ENCODE measurements at regions not wholly inside any gene's neighbourhood (a gene's known extent, or its start where the extent isn't known, plus 50 kb on each side); places are given as distances from the start of the nearest gene placed in this dataset.

DNA sequence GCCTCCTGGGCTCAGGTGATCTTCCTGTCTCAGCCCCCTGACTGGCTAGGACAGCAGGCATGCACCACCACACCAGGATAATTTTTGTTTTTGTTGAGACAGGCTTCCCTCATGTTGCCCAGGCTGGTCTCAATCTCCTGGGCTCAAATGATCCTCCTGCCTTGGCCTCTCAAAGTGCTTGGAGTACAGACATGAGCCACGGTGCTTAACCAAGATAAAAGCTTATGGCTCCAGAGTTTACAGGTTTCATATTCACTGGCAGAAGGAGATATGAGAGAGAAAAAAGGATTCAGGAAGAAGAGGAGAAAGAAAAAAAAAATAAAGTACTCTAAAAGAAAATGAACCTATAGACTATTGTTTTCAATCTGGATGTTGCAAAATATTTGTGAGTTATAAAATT is 748.8 kb upstream of the NCAM2 start:
- H3K9me3 ChIP-seq, result no peaks in the 10 kb centered on the region
- 50 to 64% (median 58%) methylated on average over 1 of the region's 1 CpG for WGBS, 4 donors
- H3K27me3 ChIP-seq, result no peaks in the 10 kb centered on the region
- DNase-seq, result no peak
- H3K36me3 ChIP-seq, result no peaks in the 10 kb centered on the region
- H3K4me3 ChIP-seq, result no peak overlapping the region
- H3K4me1 ChIP-seq, result no peaks in the 10 kb centered on the region
- no peak for TF ChIP-seq POLR2A (IDR thresholded peaks at IDR 0.05)
- TF ChIP-seq, protein P1, sequence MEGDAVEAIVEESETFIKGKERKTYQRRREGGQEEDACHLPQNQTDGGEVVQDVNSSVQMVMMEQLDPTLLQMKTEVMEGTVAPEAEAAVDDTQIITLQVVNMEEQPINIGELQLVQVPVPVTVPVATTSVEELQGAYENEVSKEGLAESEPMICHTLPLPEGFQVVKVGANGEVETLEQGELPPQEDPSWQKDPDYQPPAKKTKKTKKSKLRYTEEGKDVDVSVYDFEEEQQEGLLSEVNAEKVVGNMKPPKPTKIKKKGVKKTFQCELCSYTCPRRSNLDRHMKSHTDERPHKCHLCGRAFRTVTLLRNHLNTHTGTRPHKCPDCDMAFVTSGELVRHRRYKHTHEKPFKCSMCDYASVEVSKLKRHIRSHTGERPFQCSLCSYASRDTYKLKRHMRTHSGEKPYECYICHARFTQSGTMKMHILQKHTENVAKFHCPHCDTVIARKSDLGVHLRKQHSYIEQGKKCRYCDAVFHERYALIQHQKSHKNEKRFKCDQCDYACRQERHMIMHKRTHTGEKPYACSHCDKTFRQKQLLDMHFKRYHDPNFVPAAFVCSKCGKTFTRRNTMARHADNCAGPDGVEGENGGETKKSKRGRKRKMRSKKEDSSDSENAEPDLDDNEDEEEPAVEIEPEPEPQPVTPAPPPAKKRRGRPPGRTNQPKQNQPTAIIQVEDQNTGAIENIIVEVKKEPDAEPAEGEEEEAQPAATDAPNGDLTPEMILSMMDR (IDR thresholded peaks at IDR 0.05), result no peak
- H3K27ac ChIP-seq, result no peak overlapping the region
- intact Hi-C loops (cut with DNase I), result no loop called here
- ATAC-seq, result no peak

DNA sequence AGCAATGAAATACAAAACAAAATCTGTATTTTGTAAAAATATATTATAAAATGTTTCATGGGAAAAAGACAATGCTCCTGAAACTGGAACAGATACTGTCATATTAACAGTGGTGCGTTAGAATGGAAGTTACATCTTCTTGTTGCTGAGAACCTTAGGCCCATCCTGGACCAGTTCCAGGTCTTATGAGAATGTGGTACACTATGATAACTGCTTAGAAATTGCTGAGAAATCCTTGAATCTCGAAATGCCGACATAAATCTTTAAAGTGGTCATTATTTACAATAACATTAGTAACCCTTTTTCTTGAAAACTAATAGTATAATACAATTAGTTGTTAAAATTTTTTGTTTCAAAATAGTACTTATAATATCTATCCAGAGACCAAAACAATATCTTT is 747.9 kb upstream of the NCAM2 start:
- intact Hi-C loops (cut with DNase I), result no loop called here
- DNase-seq (no peak), ATAC-seq (no peak)
- TF ChIP-seq POLR2A (IDR thresholded peaks at IDR 0.05), result no peak
- TF ChIP-seq, protein P1 (IDR thresholded peaks at IDR 0.05), result no peak
- Histone ChIP-seq H3K27me3 (no peaks in the 10 kb centered on the region), H3K36me3 (no peaks in the 10 kb centered on the region), H3K27ac (no peak overlapping the region), H3K9me3 (no peaks in the 10 kb centered on the region), H3K4me1 (no peaks in the 10 kb centered on the region), H3K4me3 (no peak overlapping the region)
- 33 to 44% (median 40%) methylated on average over 3 of the region's 3 CpGs for WGBS, 4 donors

DNA sequence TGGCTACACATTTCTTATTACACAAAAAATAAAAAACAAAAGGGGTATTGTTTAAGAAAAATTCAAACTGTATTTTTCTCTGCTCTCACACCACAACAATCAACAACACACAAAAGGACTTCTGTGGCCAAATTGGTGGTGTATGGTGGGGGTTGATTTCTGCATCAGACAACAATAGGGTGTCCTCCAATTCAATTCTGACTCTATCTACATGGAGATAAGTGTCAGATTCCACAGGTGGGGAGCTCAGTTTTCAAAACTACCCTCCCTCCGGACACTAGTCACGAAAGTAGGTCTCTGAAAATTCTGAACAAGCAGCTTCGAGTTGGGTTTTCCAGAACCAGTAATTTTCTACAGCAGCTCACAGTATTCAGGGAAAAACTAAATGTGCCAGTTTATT is 744.9 kb upstream of the NCAM2 start:
- no peak overlapping the region for H3K4me3 ChIP-seq
- intact Hi-C loops (cut with DNase I), result no loop called here
- TF ChIP-seq, protein P1 (IDR thresholded peaks at IDR 0.05), result no peak
- TF ChIP-seq POLR2A (IDR thresholded peaks at IDR 0.05), result no peak
- H3K36me3 ChIP-seq, result no peaks in the 10 kb centered on the region
- H3K27ac ChIP-seq, result no peak overlapping the region
- WGBS, 4 donors, result 81 to 97% (median 91%) methylated on average over 3 of the region's 3 CpGs
- H3K9me3 ChIP-seq, result no peaks in the 10 kb centered on the region
- H3K4me1 ChIP-seq, result peaks cover 0 to 3% (median 0%) of the 10 kb centered on the region in 12 donors
- ATAC-seq (no peak), DNase-seq (no peak)
- H3K27me3 ChIP-seq, result no peaks in the 10 kb centered on the region

DNA sequence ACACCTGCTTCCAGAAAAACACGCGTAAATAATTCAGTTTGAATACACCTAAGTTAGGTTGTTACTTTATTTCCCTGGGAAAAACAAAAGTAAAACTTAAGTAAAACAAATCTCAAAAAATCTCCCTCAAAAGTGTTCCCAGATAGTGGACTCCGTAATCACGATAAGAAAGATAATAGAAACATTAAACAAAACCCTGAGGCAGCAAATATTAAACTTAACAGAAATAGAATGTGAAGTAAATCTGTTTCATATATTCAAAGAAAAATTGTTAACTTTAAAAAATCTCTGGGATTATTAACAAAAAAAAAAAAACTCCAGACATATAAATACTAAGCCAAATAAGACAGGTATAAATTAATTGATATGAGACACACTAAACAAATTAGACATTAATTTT is 743.2 kb upstream of the NCAM2 start:
- Histone ChIP-seq H3K4me3 (no peak overlapping the region), H3K27me3 (no peaks in the 10 kb centered on the region), H3K4me1 (peaks cover 0 to 6% (median 0%) of the 10 kb centered on the region in 12 donors), H3K36me3 (no peaks in the 10 kb centered on the region), H3K27ac (no peak overlapping the region), H3K9me3 (no peaks in the 10 kb centered on the region)
- WGBS, 4 donors, result 87 to 92% (median 89%) methylated on average over 4 of the region's 4 CpGs
- DNase-seq (no peak), ATAC-seq (no peak)
- TF ChIP-seq, protein P1 (IDR thresholded peaks at IDR 0.05), result no peak
- no peak for TF ChIP-seq POLR2A (IDR thresholded peaks at IDR 0.05)
- intact Hi-C loops (cut with DNase I), result no loop called here

Measured in heart left ventricle (tissue), 16 donors.